Muscle of arm (tissue), 1 donor: ENCODE measurements at regions not wholly inside any gene's neighbourhood (a gene's known extent, or its start where the extent isn't known, plus 50 kb on each side); places are given as distances from the start of the nearest gene placed in this dataset.
A peak's percentile ranks its signal among the peaks of the same experiment; 100 is the strongest.

ENCODE experiments used
- DNase-seq: peaks from one replicate; pipeline ENCODE4 v3.0.0-alpha.2; 2013

DNA sequence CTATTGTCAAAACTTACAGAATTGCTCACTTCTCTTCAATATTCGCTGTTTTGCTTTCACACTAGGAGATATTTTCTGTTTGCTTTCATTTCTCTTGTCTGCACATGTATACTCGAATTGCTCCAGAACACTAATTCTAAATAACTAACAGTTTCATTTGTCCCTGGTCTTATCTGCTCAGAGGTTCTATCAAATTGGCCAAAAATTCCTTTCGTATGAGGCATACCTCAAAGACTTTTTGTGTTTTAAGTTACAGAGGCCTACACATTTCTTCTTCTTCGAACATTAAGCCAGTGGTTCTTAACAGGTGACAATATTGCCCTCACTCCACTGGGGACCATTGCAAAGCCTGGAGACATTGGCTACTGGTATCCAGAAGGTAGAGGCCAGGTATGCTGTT is 1314.6 kb downstream of the EFNB2 start:
- DNase-seq = no peak

DNA sequence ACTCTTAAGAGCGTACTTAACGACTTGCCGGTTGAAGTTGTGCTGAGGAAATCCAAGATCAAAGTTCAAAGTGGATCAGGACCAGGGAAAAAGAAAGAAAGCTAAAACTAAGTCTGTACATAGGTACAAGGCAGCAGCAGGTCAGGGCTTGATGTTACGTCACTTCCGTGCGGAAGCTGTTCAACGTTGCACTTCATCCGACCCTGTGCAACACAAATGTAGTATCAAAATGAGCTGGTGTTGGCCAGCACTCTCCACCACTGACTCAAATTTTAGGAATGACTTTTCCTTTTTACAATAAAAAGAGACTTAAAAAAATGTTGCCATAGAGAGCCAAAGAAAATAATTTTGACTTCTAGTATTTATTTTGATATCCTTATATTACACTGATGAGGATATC is 1315.4 kb downstream of the EFNB2 start:
- DNase-seq = no peak

- DNase-seq = no peak
Observed at GRCh38 chr13:105219651-105220050, 1315.8 kb downstream of the EFNB2 start.

DNA sequence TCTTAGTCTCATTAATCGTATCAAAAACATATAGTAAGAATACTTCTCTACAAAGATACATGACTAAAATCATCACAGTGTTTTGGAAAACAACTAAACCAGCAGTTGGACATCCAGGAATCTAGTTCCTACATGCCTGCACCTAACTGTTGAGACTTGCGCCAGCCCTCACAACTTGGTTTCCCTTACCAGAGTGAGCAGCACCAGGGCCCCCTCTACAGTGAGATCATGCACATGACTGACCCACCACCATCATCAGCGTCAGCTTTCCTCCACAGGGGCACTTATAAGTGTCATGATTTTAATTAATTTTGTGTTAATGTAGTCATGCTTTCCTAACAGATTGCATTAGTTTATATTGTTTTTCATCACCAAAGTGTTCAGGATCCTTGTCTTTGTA is 1322.0 kb downstream of the EFNB2 start:
- no peak for DNase-seq

- no peak for DNase-seq
Observed at GRCh38 chr13:105207572-105208293, 1327.7 kb downstream of the EFNB2 start.

GRCh38 chr13:105202354-105202753 is 1333.1 kb downstream of the EFNB2 start:
- DNase-seq = no peak

GRCh38 chr13:105201351-105201750 is 1334.1 kb downstream of the EFNB2 start:
- DNase-seq = peak; percentile 36

DNA sequence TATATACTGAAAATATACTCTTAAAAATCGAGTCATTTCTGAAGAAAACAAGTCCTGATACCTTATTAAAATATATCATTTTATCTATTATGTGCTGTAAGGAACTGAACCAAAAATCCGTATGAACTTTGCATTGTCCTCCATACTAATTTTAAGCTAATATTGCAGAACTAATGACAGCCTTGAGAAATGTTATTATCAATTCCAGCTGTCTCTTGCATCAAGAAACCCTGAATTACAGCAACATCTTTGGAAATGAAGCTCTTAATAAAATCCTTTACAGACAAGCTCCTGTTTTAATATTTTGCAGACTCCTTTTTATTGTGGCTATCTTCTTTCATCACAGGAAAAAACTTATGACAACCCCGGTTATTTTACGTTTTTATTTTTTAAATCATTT is 1335.3 kb downstream of the EFNB2 start:
- no peak for DNase-seq

DNA sequence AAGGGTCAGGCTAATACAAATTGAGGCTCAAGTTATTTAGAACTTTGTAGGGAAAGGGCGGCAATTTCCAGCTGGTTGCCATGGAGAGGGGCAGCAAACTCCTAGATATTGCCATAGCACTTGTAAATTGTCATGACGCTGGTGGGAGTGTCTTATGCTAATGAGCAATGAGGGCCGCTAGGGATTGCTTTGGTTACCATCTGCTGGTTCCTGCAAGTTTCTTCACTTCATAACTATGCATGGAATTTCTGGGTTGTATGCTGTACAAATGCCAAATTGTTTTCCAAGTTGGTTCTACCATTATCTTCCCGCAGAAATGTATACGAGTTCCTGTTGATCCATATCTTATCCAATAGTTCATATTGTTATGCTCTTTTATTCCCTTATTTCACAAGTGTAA is 1339.4 kb downstream of the EFNB2 start:
- no peak for DNase-seq

GRCh38 chr13:105193026-105193425 is 1342.4 kb downstream of the EFNB2 start:
- no peak for DNase-seq

DNA sequence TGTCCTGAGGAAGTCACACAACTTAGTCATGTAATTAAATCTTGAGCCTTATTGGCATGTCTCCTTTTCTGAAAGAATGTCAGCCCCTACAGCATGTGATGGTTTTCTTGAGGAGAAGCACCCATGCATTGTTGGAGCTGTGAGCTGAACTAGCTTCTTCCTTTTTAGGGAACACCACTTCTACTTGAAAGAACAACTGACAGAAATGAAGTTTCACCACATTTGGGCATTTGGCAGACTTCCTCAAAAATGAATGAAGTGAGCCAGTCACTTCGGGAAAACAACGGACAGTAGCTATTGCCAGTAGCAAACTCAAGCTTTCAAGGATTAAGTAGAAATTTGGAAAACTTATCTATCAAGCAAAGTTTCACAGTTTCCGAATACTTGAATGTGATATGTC is 1351.3 kb downstream of the EFNB2 start:
- DNase-seq = no peak

DNA sequence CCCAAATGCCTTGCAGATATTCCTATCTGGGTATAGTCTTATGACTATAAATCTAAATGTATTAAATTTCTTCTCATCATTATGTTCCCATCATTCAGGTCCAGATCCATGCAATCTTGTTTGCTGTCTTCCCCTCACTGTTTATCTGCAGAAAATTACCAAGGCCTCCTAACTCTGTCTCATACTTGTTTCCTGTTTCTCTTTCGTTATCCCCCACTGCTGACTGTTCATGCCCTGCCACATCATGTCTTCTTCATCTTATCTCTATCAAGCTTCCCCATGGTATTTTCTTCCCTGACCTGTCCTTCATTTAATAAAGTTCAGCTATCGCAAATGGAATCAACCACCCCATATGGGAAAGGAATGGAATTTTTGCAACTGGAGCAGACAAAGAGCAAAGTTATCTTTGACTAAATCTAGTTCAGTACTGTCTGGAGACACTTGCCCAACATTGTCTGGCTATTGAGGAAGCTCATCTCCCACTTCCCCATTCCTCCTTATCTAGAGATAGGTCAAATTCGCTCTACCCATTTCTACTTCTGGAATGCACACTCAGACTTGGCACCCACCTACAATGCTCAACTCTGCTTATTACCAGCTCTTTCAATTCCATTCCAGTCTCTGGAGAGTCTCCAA is 1358.1 kb downstream of the EFNB2 start:
- no peak for DNase-seq

DNA sequence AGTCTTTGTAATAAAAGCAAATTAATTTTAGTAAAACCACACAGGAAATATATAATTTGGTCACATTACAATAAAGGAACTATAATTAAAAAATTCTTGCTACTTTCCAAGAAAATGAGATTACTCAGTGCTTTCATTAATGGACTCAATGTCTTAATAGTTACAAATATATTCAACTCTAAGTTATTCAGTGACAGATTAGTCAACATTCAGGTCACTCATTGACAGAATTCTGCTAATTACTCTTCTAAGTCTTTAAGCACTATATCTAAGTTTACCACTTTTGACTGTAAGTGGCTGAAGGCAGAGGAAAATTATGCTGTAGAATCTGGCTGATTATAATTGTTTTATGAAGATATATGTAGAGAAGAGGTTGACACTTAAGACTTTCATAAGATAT is 1365.0 kb downstream of the EFNB2 start:
- DNase-seq = no peak

GRCh38 chr13:105168295-105168694 is 1367.2 kb downstream of the EFNB2 start:
- no peak for DNase-seq

DNA sequence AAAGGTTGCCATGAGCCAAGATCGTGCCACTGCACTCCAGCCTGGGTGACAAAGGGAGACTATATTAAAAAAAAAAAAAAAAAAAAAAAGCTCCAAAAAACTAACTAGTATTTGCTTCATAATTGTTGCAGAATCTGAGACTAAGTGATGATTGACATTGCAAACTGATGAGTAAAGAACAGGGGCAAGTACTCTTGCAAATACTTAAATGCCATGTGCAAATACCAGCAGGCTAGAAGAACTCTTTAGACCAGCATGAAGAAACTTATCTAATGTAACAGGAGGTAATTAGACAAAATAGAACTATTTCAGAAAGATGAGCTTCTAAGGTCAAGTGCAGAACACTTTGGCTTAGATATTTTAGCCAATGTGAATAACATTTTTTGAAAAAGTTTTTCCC is 1368.1 kb downstream of the EFNB2 start:
- DNase-seq = no peak

DNA sequence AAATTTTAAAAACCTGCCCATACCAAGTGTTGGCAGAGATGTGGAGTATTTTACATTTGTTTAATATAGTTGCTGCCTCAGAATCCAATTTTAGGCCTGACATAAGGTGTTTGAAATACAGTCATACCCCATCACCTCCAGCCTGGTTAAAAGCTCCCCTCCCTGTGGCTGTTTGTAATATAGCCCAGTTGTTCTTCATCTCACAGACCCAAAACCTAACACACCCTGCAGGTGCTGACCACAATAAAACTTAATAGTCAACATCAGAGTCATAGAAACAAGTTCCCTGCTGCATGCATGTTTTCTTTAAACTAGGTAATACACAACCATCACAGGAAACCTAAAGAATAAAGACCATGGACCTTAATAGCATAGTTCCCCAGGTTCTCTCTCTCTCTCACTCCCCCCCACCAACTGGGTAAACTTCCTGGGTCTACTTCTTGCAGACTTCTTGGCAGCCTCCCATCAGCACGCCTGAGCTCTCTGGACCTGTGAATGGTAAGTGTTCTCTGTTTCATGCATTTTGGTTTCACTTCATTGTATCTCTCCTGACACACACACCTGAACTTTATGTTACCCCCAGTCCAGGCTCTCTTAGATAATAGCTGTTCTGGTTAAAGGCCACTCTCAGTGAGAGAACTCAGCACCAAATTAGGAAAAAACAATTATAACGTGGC is 1369.9 kb downstream of the EFNB2 start:
- no peak for DNase-seq

GRCh38 chr13:105159841-105160240 is 1375.6 kb downstream of the EFNB2 start:
- no peak for DNase-seq

DNA sequence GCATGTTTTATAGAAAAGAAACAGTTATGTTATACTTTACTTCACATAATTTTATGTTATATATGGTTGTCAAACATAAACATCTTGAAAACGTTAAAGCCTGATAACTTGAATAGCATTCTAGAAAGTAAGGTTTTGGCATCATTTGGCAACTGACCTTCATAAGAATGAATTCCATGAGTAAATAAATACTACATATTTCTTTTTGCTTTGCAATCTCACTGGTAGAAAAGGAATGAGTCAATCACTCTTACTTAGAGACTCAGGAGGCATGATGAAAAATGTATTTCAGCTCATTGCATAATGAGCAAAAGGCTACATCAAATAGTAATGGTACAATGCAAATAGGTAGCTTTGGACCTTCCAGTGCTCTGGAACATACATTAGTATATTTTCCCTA is 1381.9 kb downstream of the EFNB2 start:
- DNase-seq = no peak

- DNase-seq = no peak
Observed at GRCh38 chr13:105151639-105152038, 1383.8 kb downstream of the EFNB2 start.

DNA sequence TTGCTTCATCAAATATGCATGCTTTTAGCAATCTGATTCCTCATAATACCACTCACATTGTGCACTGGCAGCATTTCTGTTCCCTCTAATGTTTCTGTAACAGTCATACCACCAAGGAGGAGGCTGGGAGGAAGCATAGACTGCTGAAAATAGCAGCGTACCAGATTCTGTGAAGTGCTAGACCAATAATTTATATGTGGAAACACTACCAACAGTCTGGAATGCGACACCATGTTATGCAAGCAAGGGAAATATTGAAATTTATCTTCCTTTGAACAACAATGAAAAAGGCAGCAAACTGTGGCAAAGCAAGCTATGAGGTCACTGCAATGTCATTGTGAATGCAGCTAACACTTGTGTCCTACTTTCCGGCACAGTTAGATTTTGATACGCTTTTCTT is 1388.0 kb downstream of the EFNB2 start:
- DNase-seq = no peak

- DNase-seq = no peak
Observed at GRCh38 chr13:105144936-105145335, 1390.5 kb downstream of the EFNB2 start.

DNA sequence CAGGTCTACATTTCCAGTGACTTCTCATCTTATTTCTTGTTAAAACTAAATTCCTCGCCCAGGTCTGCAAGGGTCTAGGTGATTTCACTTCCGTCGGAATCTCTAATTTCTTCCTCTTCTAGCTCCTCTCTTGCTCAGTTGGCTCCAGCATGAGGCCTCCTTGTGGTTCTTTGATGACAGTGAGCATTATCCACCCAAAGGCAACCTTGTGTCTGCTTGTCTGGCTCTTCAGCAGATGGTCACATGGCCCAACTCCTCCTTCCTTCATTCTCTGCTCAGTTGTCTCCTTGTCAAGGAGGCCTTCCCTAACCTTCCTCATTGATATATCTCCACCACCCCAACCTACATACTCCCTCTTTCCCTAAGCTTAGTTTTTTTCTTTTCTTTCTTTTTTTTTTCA is 1391.4 kb downstream of the EFNB2 start:
- no peak for DNase-seq

DNA sequence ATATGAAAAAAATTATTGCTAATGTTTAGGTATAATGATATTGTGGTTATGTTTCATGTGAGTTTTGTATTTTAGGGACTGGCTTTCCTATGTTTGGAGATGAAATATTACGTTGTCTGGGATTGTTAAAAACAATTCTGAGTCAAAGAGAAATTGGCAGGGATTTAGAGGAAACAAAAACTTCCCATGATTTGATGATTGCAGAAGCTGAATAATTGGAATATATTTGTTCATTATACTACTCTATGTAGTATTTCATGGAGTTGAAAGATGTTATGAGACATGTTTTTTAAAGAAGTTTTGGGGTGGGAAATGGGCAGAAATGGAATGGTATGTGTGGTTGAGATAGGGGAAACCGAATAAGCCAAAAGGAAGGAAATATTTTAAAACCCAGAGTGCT is 1392.9 kb downstream of the EFNB2 start:
- DNase-seq = no peak
